ENCODE measurements at regions not wholly inside any gene's neighbourhood (a gene's known extent, or its start where the extent isn't known, plus 50 kb on each side); places are given as distances from the start of the nearest gene placed in this dataset.

- H3K4me1 Mint-ChIP-seq: peaks cover 36% of the 10 kb centered on the region
- DNase-seq (ENCODE audit: low read depth, low spot score): no peak
- no peak for TF ChIP-seq CTCF (conservative IDR thresholded peaks at IDR 0.05)
- no peak overlapping the region for H3K4me3 Mint-ChIP-seq
- no peaks in the 10 kb centered on the region for H3K36me3 Mint-ChIP-seq (ENCODE audit: low read depth)
- H3K9me3 Mint-ChIP-seq: no peaks in the 10 kb centered on the region
- H3K27ac Mint-ChIP-seq (ENCODE audit: unreplicated experiment): no peak overlapping the region
- H3K27me3 Mint-ChIP-seq (ENCODE audit: low read depth): peaks cover 4% of the 10 kb centered on the region
These were observed 74.7 kb upstream of the DLG1 start for GRCh38 chr3:197373096-197373495.

- TF ChIP-seq CTCF (conservative IDR thresholded peaks at IDR 0.05): no peak
- no peak for DNase-seq (ENCODE audit: low read depth, low spot score)
- H3K4me1 Mint-ChIP-seq: peaks cover 39% of the 10 kb centered on the region
- H3K9me3 Mint-ChIP-seq: no peaks in the 10 kb centered on the region
- H3K27me3 Mint-ChIP-seq (ENCODE audit: low read depth): peaks cover 4% of the 10 kb centered on the region
- H3K27ac Mint-ChIP-seq (ENCODE audit: unreplicated experiment): no peak overlapping the region
- no peak overlapping the region for H3K4me3 Mint-ChIP-seq
- H3K36me3 Mint-ChIP-seq (ENCODE audit: low read depth): no peaks in the 10 kb centered on the region
These were observed 73.7 kb upstream of the DLG1 start for GRCh38 chr3:197372047-197372661.

- DNase-seq (ENCODE audit: low read depth, low spot score): no peak
- TF ChIP-seq CTCF (conservative IDR thresholded peaks at IDR 0.05): no peak
- H3K4me3 Mint-ChIP-seq: no peak overlapping the region
- H3K27ac Mint-ChIP-seq (ENCODE audit: unreplicated experiment): no peak overlapping the region
- no peaks in the 10 kb centered on the region for H3K9me3 Mint-ChIP-seq
- peaks cover 39% of the 10 kb centered on the region for H3K4me1 Mint-ChIP-seq
- H3K36me3 Mint-ChIP-seq (ENCODE audit: low read depth): no peaks in the 10 kb centered on the region
- peaks cover 4% of the 10 kb centered on the region for H3K27me3 Mint-ChIP-seq (ENCODE audit: low read depth)
These were observed 73.2 kb upstream of the DLG1 start for GRCh38 chr3:197371591-197372046.

- H3K27me3 Mint-ChIP-seq (ENCODE audit: low read depth): no peaks in the 10 kb centered on the region
- H3K27ac Mint-ChIP-seq (ENCODE audit: unreplicated experiment): no peak overlapping the region
- no peak overlapping the region for H3K4me3 Mint-ChIP-seq
- no peaks in the 10 kb centered on the region for H3K9me3 Mint-ChIP-seq
- DNase-seq (ENCODE audit: low read depth, low spot score): no peak
- H3K36me3 Mint-ChIP-seq (ENCODE audit: low read depth): no peaks in the 10 kb centered on the region
- H3K4me1 Mint-ChIP-seq: peaks cover 47% of the 10 kb centered on the region
- no peak for TF ChIP-seq CTCF (conservative IDR thresholded peaks at IDR 0.05)
These were observed 71.1 kb upstream of the DLG1 start for GRCh38 chr3:197369545-197369944.

- no peak overlapping the region for H3K27ac Mint-ChIP-seq (ENCODE audit: unreplicated experiment)
- H3K36me3 Mint-ChIP-seq (ENCODE audit: low read depth): no peaks in the 10 kb centered on the region
- no peak for DNase-seq (ENCODE audit: low read depth, low spot score)
- peaks cover 54% of the 10 kb centered on the region for H3K4me1 Mint-ChIP-seq
- TF ChIP-seq CTCF (conservative IDR thresholded peaks at IDR 0.05): no peak
- no peaks in the 10 kb centered on the region for H3K9me3 Mint-ChIP-seq
- peak overlapping the region; percentile 21 for H3K4me3 Mint-ChIP-seq
- H3K27me3 Mint-ChIP-seq (ENCODE audit: low read depth): no peaks in the 10 kb centered on the region
These were observed 70.4 kb upstream of the DLG1 start for GRCh38 chr3:197368821-197369220.
